ENCODE measurements at regions not wholly inside any gene's neighbourhood (a gene's known extent, or its start where the extent isn't known, plus 50 kb on each side); places are given as distances from the start of the nearest gene placed in this dataset.

GRCh38 chr15:100727291-100727851, 125.0 kb downstream of the ASB7 start:
- no peak for TF ChIP-seq CTCF (IDR thresholded peaks at IDR 0.05; ENCODE audit: borderline replicate concordance, extremely low read depth, low read length, poor library complexity, severe bottlenecking)
- TF ChIP-seq EZH2 (IDR thresholded peaks at IDR 0.05; ENCODE audit: borderline replicate concordance, low read depth, low read length, severe bottlenecking) = no peak
